ENCODE measurements at regions not wholly inside any gene's neighbourhood (a gene's known extent, or its start where the extent isn't known, plus 50 kb on each side); places are given as distances from the start of the nearest gene placed in this dataset.

- no peak for TF ChIP-seq ZNF462 (CRISPR knock-in tag; IDR thresholded peaks at IDR 0.05)
Measured at GRCh38 chr11:98566978-98567377, 453.8 kb upstream of the CNTN5 start (continued).

- no peaks in the 10 kb centered on the region for H3K9me3 Mint-ChIP-seq
- no peak for DNase-seq (ENCODE audit: low spot score)
- H3K27ac ChIP-seq (ENCODE audit: low read depth), result no peak overlapping the region
- no peak overlapping the region for H3K27ac Mint-ChIP-seq
- TF ChIP-seq EZH2 (IDR thresholded peaks at IDR 0.05; ENCODE audit: low read depth, unreplicated experiment) (no peak), NANOG (IDR thresholded peaks at IDR 0.05; ENCODE audit: borderline replicate concordance) (no peak), REST (IDR thresholded peaks at IDR 0.05; ENCODE audit: unreplicated experiment) (no peak)
- no peaks in the 10 kb centered on the region for H3K79me2 ChIP-seq (replicated peaks; ENCODE audit: insufficient read depth)
- H3K4me3 Mint-ChIP-seq, result no peak overlapping the region
- no peaks in the 10 kb centered on the region for H3F3A ChIP-seq (replicated peaks; ENCODE audit: low read depth)
- no peak for ATAC-seq
- no peaks in the 10 kb centered on the region for H3K4me1 Mint-ChIP-seq
- no peak overlapping the region for H3K4me2 ChIP-seq
- H2AFZ ChIP-seq, result no peak overlapping the region
- no peaks in the 10 kb centered on the region for H4K20me1 ChIP-seq (replicated peaks; ENCODE audit: insufficient read depth)
- H3K4me1 ChIP-seq (ENCODE audit: insufficient read depth), result no peaks in the 10 kb centered on the region
- H3K36me3 Mint-ChIP-seq (ENCODE audit: low read depth), result no peaks in the 10 kb centered on the region
- peaks cover 6% of the 10 kb centered on the region for H3K9me2 ChIP-seq (ENCODE audit: insufficient read depth)
- H3K36me3 ChIP-seq (ENCODE audit: insufficient read depth), result no peaks in the 10 kb centered on the region
- H3K4me3 ChIP-seq, result no peak overlapping the region
- no peaks in the 10 kb centered on the region for H3K27me3 ChIP-seq (ENCODE audit: insufficient read depth)
- no peaks in the 10 kb centered on the region for H3K27me3 Mint-ChIP-seq (ENCODE audit: insufficient read depth, low read depth, poor library complexity)
Measured at GRCh38 chr11:98568013-98568412, 452.7 kb upstream of the CNTN5 start.

All from GM23338 (cell line).